DOHH2 (cell line): ENCODE measurements at regions not wholly inside any gene's neighbourhood (a gene's known extent, or its start where the extent isn't known, plus 50 kb on each side); places are given as distances from the start of the nearest gene placed in this dataset.

Source experiments
- H3F3A ChIP-seq: fragments of 200-600 bp; sonication (generic), shearing (Covaris generic); 2 replicates; pipeline ENCODE4 v1.6.0; 2016; ENCODE audit warnings: antibody characterized with exemption, mild to moderate bottlenecking; ENCODE audit not compliant: control insufficient read depth, insufficient read depth
- H3K27ac ChIP-seq: fragments of 200-600 bp; sonication (generic); 2 replicates; pipeline ENCODE4 v1.5.1; 2014; ENCODE audit warnings: low read depth, mild to moderate bottlenecking, low read length, moderate library complexity
- H3K27me3 ChIP-seq: fragments of 200-600 bp; sonication (generic); 2 replicates; pipeline ENCODE4 v1.6.1; 2014; ENCODE audit warnings: mild to moderate bottlenecking, low read length, mixed read lengths; ENCODE audit not compliant: control insufficient read depth
- H3K36me3 ChIP-seq: fragments of 200-600 bp; sonication (generic); 2 replicates; pipeline ENCODE4 v1.6.1; 2014; ENCODE audit warnings: mild to moderate bottlenecking, low read length, moderate library complexity, mixed read lengths; ENCODE audit not compliant: control insufficient read depth
- H3K4me1 ChIP-seq: fragments of 200-600 bp; sonication (generic); 2 replicates; pipeline ENCODE4 v1.6.1; 2014; ENCODE audit warnings: mild to moderate bottlenecking, low read length, mixed read lengths; ENCODE audit not compliant: control insufficient read depth
- H3K4me2 ChIP-seq: fragments of 200-600 bp; sonication (generic); 2 replicates; pipeline ENCODE4 v1.6.0; 2014; ENCODE audit warnings: mild to moderate bottlenecking, low read length, moderate library complexity
- H3K4me3 ChIP-seq: fragments of 200-600 bp; sonication (generic); 2 replicates; pipeline ENCODE4 v1.5.1; 2014; ENCODE audit warnings: mild to moderate bottlenecking, low read length, mixed read lengths
- H3K79me2 ChIP-seq: fragments of 200-600 bp; sonication (generic); 2 replicates; pipeline ENCODE4 v1.6.1; 2014; ENCODE audit warnings: mild to moderate bottlenecking, low read length, mixed read lengths; ENCODE audit not compliant: control insufficient read depth
- H3K9me2 ChIP-seq: fragments of 200-600 bp; sonication (generic); replicated peaks from 2 replicates; pipeline ENCODE4 v1.6.1; 2014; ENCODE audit warnings: mild to moderate bottlenecking, low read length, mixed read lengths; ENCODE audit not compliant: control insufficient read depth
- H3K9me3 ChIP-seq: fragments of 200-600 bp; sonication (generic); 2 replicates; pipeline ENCODE4 v1.6.1; 2014; ENCODE audit warnings: antibody characterized with exemption, low read length, mixed read lengths; ENCODE audit not compliant: control insufficient read depth, insufficient read depth
- H4K20me1 ChIP-seq: fragments of 200-600 bp; sonication (generic); 2 replicates; pipeline ENCODE4 v1.6.0; 2014; ENCODE audit warnings: low read depth, mild to moderate bottlenecking, antibody characterized with exemption, low read length, moderate library complexity; ENCODE audit not compliant: control insufficient read depth, insufficient read depth
- CTCF ChIP-seq: fragments of 200-600 bp; sonication (generic); IDR thresholded peaks from one replicate; pipeline ENCODE4 v1.5.1; 2014; ENCODE audit warnings: antibody characterized with exemption, mild to moderate bottlenecking, low read depth, low read length; ENCODE audit not compliant: poor library complexity, severe bottlenecking
- EZH2phosphoT487 ChIP-seq: fragments of 200-600 bp; sonication (generic); IDR thresholded peaks from 2 replicates; pipeline ENCODE4 v1.6.1; 2017; ENCODE audit warnings: borderline replicate concordance, mild to moderate bottlenecking, antibody characterized with exemption, low read length, moderate library complexity, mixed read lengths

GRCh38 chr2:139905624-139906023, 1125.4 kb upstream of the NXPH2 start:
- no peak overlapping the region for H3K4me2 ChIP-seq
- H3K9me3 ChIP-seq = no peaks in the 10 kb centered on the region
- H3F3A ChIP-seq = no peaks in the 10 kb centered on the region
- H3K27ac ChIP-seq = no peak overlapping the region
- H3K4me3 ChIP-seq = no peak overlapping the region
- H3K79me2 ChIP-seq = no peaks in the 10 kb centered on the region
- H3K9me2 ChIP-seq = no peaks in the 10 kb centered on the region
- no peaks in the 10 kb centered on the region for H3K27me3 ChIP-seq
- TF ChIP-seq EZH2phosphoT487 = no peak
- TF ChIP-seq CTCF = no peak
- H3K36me3 ChIP-seq = no peaks in the 10 kb centered on the region
- no peaks in the 10 kb centered on the region for H3K4me1 ChIP-seq
- H4K20me1 ChIP-seq = no peaks in the 10 kb centered on the region

GRCh38 chr2:139891636-139892035, 1111.4 kb upstream of the NXPH2 start:
- Histone ChIP-seq H3K79me2 (no peaks in the 10 kb centered on the region), H3K4me2 (no peak overlapping the region), H3K27me3 (no peaks in the 10 kb centered on the region), H3F3A (no peaks in the 10 kb centered on the region), H3K4me1 (no peaks in the 10 kb centered on the region), H3K9me2 (no peaks in the 10 kb centered on the region), H4K20me1 (no peaks in the 10 kb centered on the region), H3K9me3 (no peaks in the 10 kb centered on the region; the same call in 1 of the 2 replicates), H3K36me3 (no peaks in the 10 kb centered on the region), H3K4me3 (no peak overlapping the region), H3K27ac (no peak overlapping the region)
- TF ChIP-seq CTCF (no peak), EZH2phosphoT487 (no peak)

- no peak overlapping the region for H3K27ac ChIP-seq
- no peaks in the 10 kb centered on the region for H3K79me2 ChIP-seq
- no peak for TF ChIP-seq EZH2phosphoT487
- TF ChIP-seq CTCF = no peak
- H3K9me2 ChIP-seq = no peaks in the 10 kb centered on the region
- no peaks in the 10 kb centered on the region for H3K4me1 ChIP-seq
- H4K20me1 ChIP-seq = no peaks in the 10 kb centered on the region
- no peaks in the 10 kb centered on the region for H3K36me3 ChIP-seq
- H3F3A ChIP-seq = no peaks in the 10 kb centered on the region
- H3K9me3 ChIP-seq = no peaks in the 10 kb centered on the region; the same call in 1 of the 2 replicates
- no peak overlapping the region for H3K4me2 ChIP-seq
- no peak overlapping the region for H3K4me3 ChIP-seq
- no peaks in the 10 kb centered on the region for H3K27me3 ChIP-seq
Observed at GRCh38 chr2:139885921-139886498, 1105.8 kb upstream of the NXPH2 start.

GRCh38 chr2:139876964-139877363, 1096.8 kb upstream of the NXPH2 start:
- H3K79me2 ChIP-seq = no peaks in the 10 kb centered on the region
- H3K9me3 ChIP-seq = no peaks in the 10 kb centered on the region
- H3K27me3 ChIP-seq = no peaks in the 10 kb centered on the region
- no peaks in the 10 kb centered on the region for H3K4me1 ChIP-seq
- no peak for TF ChIP-seq CTCF
- no peak for TF ChIP-seq EZH2phosphoT487
- no peak overlapping the region for H3K4me2 ChIP-seq
- no peaks in the 10 kb centered on the region for H3K9me2 ChIP-seq
- H3F3A ChIP-seq = no peaks in the 10 kb centered on the region
- no peak overlapping the region for H3K27ac ChIP-seq
- H3K4me3 ChIP-seq = no peak overlapping the region
- H3K36me3 ChIP-seq = no peaks in the 10 kb centered on the region
- H4K20me1 ChIP-seq = no peaks in the 10 kb centered on the region
